Nephron (organoid): ENCODE measurements at regions not wholly inside any gene's neighbourhood (a gene's known extent, or its start where the extent isn't known, plus 50 kb on each side); places are given as distances from the start of the nearest gene placed in this dataset.

ENCODE experiments used
- H3K27ac Mint-ChIP-seq, 3 experiments: 2 replicates each; pipeline ENCODE4 v1.8.0; 2020; ENCODE audit warnings: mixed read lengths in 3 of 3, mild to moderate bottlenecking in 2 of 3, moderate library complexity in 1 of 3
- H3K27me3 Mint-ChIP-seq: 2 replicates; pipeline ENCODE4 v1.8.0; 2021; ENCODE audit warnings: low read depth, mild to moderate bottlenecking, moderate library complexity, mixed read lengths
- H3K36me3 Mint-ChIP-seq: 2 replicates; pipeline ENCODE4 v1.8.0; 2020; ENCODE audit warnings: low read depth, mixed read lengths
- H3K4me1 Mint-ChIP-seq: 2 replicates; pipeline ENCODE4 v1.8.0; 2020; ENCODE audit warnings: mixed read lengths
- H3K4me3 Mint-ChIP-seq, 3 experiments: 2 replicates each; pipeline ENCODE4 v1.8.0; 2020; ENCODE audit warnings: mild to moderate bottlenecking in 3 of 3, mixed read lengths in 3 of 3, moderate library complexity in 2 of 3
- H3K9me3 Mint-ChIP-seq: 2 replicates; pipeline ENCODE4 v1.8.0; 2020; ENCODE audit warnings: mixed read lengths
- TF ChIP-seq, protein P1 (sequence below), 3 experiments: fragments of 200-600 bp; sonication (generic); IDR thresholded peaks; one replicate each; pipeline ENCODE4 v1.5.0; 2021; ENCODE audit warnings: antibody characterized with exemption in 3 of 3; ENCODE audit not compliant: unreplicated experiment in 3 of 3

DNA sequence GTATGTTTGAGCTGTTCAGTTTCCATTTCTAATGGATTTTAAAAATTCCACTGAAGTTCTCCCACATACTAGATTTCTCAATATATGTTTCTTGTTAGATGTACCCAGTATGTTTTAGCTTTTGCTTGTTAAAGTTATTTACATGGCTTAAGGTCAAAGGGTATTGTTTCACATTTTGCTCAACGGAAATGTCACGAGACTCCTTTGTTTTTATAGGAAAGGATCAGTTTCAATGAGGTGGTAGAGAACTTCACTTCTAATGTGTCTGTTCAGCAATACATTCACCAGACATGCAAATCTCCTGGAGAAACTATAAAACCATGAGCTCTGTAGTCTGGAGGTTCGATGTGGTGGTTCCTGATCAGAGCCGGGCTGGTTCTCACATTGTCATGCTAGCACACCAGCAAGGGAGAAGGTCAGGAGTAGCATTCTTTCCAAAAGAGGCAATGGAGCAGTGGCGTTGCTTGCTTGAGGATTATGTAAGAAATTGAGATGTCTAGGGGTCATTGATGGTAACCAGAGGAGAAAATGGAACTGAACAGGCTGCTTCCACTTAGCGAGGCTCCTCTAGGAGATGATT is 114.0 kb downstream of the RAB18 start:
- Mint-ChIP-seq H3K4me3 (no peak overlapping the region), H3K27ac (peak overlapping the region; percentile 26 to 80 (median 74)), H3K9me3 (no peaks in the 10 kb centered on the region), H3K4me1 (peaks cover 60% of the 10 kb centered on the region), H3K36me3 (no peaks in the 10 kb centered on the region), H3K27me3 (no peaks in the 10 kb centered on the region)
- TF ChIP-seq, protein P1, sequence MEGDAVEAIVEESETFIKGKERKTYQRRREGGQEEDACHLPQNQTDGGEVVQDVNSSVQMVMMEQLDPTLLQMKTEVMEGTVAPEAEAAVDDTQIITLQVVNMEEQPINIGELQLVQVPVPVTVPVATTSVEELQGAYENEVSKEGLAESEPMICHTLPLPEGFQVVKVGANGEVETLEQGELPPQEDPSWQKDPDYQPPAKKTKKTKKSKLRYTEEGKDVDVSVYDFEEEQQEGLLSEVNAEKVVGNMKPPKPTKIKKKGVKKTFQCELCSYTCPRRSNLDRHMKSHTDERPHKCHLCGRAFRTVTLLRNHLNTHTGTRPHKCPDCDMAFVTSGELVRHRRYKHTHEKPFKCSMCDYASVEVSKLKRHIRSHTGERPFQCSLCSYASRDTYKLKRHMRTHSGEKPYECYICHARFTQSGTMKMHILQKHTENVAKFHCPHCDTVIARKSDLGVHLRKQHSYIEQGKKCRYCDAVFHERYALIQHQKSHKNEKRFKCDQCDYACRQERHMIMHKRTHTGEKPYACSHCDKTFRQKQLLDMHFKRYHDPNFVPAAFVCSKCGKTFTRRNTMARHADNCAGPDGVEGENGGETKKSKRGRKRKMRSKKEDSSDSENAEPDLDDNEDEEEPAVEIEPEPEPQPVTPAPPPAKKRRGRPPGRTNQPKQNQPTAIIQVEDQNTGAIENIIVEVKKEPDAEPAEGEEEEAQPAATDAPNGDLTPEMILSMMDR (IDR thresholded peaks at IDR 0.05; ENCODE audit: unreplicated experiment in 3 of 3) = no peak

- Mint-ChIP-seq H3K4me3 (no peak overlapping the region), H3K4me1 (peaks cover 66% of the 10 kb centered on the region), H3K9me3 (no peaks in the 10 kb centered on the region), H3K27me3 (no peaks in the 10 kb centered on the region), H3K27ac (peak overlapping the region in 2 of 3 experiments; percentile 80 to 93), H3K36me3 (no peaks in the 10 kb centered on the region)
- TF ChIP-seq, protein P1 (IDR thresholded peaks at IDR 0.05; ENCODE audit: unreplicated experiment in 3 of 3) = no peak
These were observed 114.8 kb downstream of the RAB18 start for GRCh38 chr10:27618906-27619305.

- H3K4me1 Mint-ChIP-seq = peaks cover 64% of the 10 kb centered on the region
- peak overlapping the region in 2 of 3 experiments; percentile 80 to 93 for H3K27ac Mint-ChIP-seq
These were observed 115.2 kb downstream of the RAB18 start for GRCh38 chr10:27619329-27619728.

DNA sequence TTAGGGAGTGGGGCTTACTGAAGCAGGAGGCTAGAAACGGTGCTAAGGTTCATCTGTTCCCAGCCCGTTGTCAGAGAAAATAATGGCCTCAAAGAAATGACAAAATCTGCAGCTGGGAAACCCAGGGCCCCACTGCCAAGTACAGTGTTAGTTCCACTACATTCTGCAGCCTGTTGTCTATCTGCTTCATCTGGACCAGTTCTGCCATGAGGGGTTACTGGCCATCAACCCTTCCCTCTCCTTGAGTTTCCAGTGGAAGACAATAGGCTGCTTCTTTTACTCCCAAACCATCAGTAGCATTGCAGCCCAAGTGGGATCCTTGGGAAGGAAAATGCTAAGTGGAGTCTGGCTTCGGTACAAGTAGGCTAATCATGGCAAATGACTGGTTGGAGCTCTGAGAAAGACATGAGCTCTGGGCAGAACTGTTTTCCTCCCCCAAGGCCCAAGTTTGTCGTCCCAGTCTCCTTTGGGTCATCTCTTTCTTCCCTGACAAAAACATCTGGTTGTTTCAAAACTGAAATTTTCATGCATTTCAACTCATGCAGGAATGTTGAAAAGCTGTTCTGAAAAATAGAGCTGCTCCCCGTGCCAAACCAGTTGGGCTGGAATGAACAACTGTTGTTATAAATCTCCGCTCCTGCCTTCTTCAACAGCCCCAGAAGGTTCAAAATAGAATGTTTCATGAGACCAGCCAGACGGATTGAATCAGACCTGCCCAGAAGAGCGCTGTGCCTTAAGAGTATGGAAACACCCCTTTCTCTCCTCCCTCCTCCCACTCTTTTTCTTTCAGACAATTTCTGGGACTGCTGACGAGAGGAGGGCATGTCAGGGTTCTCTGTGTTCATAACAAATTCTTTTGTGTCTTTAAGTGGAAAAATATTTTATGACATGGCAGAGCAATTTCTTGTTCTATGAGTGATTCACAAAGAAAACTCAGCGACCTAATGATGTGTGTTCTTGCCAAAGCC is 116.6 kb downstream of the RAB18 start:
- Mint-ChIP-seq H3K36me3 (no peaks in the 10 kb centered on the region), H3K4me1 (peaks cover 65% of the 10 kb centered on the region), H3K27ac (peak overlapping the region; percentile 80 to 93 (median 84)), H3K9me3 (no peaks in the 10 kb centered on the region), H3K4me3 (peak overlapping the region in 2 of 3 experiments; percentile 8 to 9), H3K27me3 (no peaks in the 10 kb centered on the region)
- TF ChIP-seq, protein P1 (IDR thresholded peaks at IDR 0.05; ENCODE audit: unreplicated experiment in 3 of 3) = no peak

More at GRCh38 chr10:27619329-27619728, 115.2 kb downstream of the RAB18 start:
- Mint-ChIP-seq H3K27me3 (no peaks in the 10 kb centered on the region), H3K36me3 (no peaks in the 10 kb centered on the region), H3K4me3 (peak overlapping the region in 1 of 3 experiments; percentile 17), H3K9me3 (no peaks in the 10 kb centered on the region)
- TF ChIP-seq, protein P1 (IDR thresholded peaks at IDR 0.05; ENCODE audit: unreplicated experiment in 3 of 3) = no peak

DNA sequence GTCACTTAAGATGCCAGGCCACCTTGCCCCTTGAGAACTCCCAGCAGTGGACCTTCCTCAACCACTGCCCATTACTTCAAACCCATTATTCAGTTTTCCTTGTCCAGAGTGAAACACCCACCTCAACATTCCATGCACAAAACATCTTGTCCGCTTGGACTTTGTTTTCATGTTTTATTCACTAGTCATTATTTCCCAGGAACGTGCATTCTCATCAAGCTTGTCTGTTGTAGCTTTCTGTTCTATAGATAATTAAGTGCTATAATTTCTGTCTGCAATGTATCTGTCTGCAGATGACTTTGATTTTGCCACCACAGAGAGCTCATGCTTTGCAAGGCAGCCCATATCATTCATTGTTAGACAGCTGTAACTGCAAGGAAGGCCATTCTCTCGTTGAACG is 117.4 kb downstream of the RAB18 start:
- peak overlapping the region; percentile 80 to 93 (median 84) for H3K27ac Mint-ChIP-seq
- H3K4me1 Mint-ChIP-seq = peaks cover 70% of the 10 kb centered on the region
- H3K36me3 Mint-ChIP-seq = no peaks in the 10 kb centered on the region
- no peaks in the 10 kb centered on the region for H3K9me3 Mint-ChIP-seq
- H3K27me3 Mint-ChIP-seq = no peaks in the 10 kb centered on the region
- no peak overlapping the region for H3K4me3 Mint-ChIP-seq
- TF ChIP-seq, protein P1 (IDR thresholded peaks at IDR 0.05; ENCODE audit: unreplicated experiment in 3 of 3) = no peak
